ENCODE measurements at regions not wholly inside any gene's neighbourhood (a gene's known extent, or its start where the extent isn't known, plus 50 kb on each side); places are given as distances from the start of the nearest gene placed in this dataset.
"Not testable (repeated sequence)": the region's sequence is repeated elsewhere in the genome, so short reads cannot be mapped to it uniquely, and the experiment has no call there.

- DNase-seq, result no peak
Observed at GRCh38 chr14:27392153-27392552, 794.3 kb upstream of the NOVA1 start.

GRCh38 chr14:27409944-27410343 is 812.1 kb upstream of the NOVA1 start:
- DNase-seq, result no peak

- DNase-seq, result no peak
Observed at GRCh38 chr14:27410981-27411380, 813.1 kb upstream of the NOVA1 start.

- DNase-seq, result no peak
Observed at GRCh38 chr14:27427796-27428195, 830.0 kb upstream of the NOVA1 start.

GRCh38 chr14:27435923-27436670 is 838.3 kb upstream of the NOVA1 start:
- DNase-seq, result no peak

- DNase-seq, result no peak
Observed at GRCh38 chr14:27484633-27485032, 886.8 kb upstream of the NOVA1 start.

- DNase-seq, result no peak
Observed at GRCh38 chr14:27485193-27485592, 887.4 kb upstream of the NOVA1 start.

- no peak for DNase-seq
Observed at GRCh38 chr14:27506272-27506671, 908.4 kb upstream of the NOVA1 start.

- no peak for DNase-seq
Observed at GRCh38 chr14:27528328-27528727, 930.5 kb upstream of the NOVA1 start.

GRCh38 chr14:27536748-27537147 is 938.9 kb upstream of the NOVA1 start:
- DNase-seq, result no peak

GRCh38 chr14:27546111-27546510 is 948.3 kb upstream of the NOVA1 start:
- no peak for DNase-seq

GRCh38 chr14:27553790-27554189 is 956.0 kb upstream of the NOVA1 start:
- DNase-seq, result no peak

GRCh38 chr14:27557445-27557844 is 959.6 kb upstream of the NOVA1 start:
- DNase-seq, result no peak

GRCh38 chr14:27559848-27560247 is 962.0 kb upstream of the NOVA1 start:
- no peak for DNase-seq

GRCh38 chr14:27566843-27567382 is 969.1 kb upstream of the NOVA1 start:
- no peak for DNase-seq

- DNase-seq, result no peak
Observed at GRCh38 chr14:27573018-27573417, 975.2 kb upstream of the NOVA1 start.

- DNase-seq, result no peak
Observed at GRCh38 chr14:27587103-27587502, 989.3 kb upstream of the NOVA1 start.

- no peak for DNase-seq
Observed at GRCh38 chr14:27605282-27605681, 1007.4 kb upstream of the NOVA1 start.

GRCh38 chr14:27608377-27608776 is 1010.5 kb upstream of the NOVA1 start:
- no peak for DNase-seq

- no peak for DNase-seq
Observed at GRCh38 chr14:27612121-27612520, 1014.3 kb upstream of the NOVA1 start.

GRCh38 chr14:27613102-27613501 is 1015.3 kb upstream of the NOVA1 start:
- DNase-seq, result no peak

GRCh38 chr14:27623782-27624181 is 1025.9 kb upstream of the NOVA1 start:
- DNase-seq, result no peak

- no peak for DNase-seq
Observed at GRCh38 chr14:27634056-27634970, 1036.5 kb upstream of the NOVA1 start.

GRCh38 chr14:27640688-27641087 is 1042.9 kb upstream of the NOVA1 start:
- DNase-seq, result not testable (repeated sequence)
